GM18909 (cell line): ENCODE measurements at regions not wholly inside any gene's neighbourhood (a gene's known extent, or its start where the extent isn't known, plus 50 kb on each side); places are given as distances from the start of the nearest gene placed in this dataset.

Experiments used
- ATAC-seq: cut with Tn5 transposase; IDR thresholded peaks from one replicate; pipeline ENCODE4 v1.9.1; 2021; ENCODE audit warnings: mild to moderate bottlenecking; ENCODE audit not compliant: unreplicated experiment, poor library complexity

- no peak for ATAC-seq
Observed at GRCh38 chr18:78836838-78837237, 142.8 kb upstream of the SALL3 start.

- ATAC-seq, result no peak
Observed at GRCh38 chr18:78837754-78838153, 141.9 kb upstream of the SALL3 start.

- no peak for ATAC-seq
Observed at GRCh38 chr18:78838183-78838582, 141.4 kb upstream of the SALL3 start.

- ATAC-seq, result no peak
Observed at GRCh38 chr18:78849046-78849445, 130.6 kb upstream of the SALL3 start.

GRCh38 chr18:78849458-78849857, 130.2 kb upstream of the SALL3 start:
- no peak for ATAC-seq

GRCh38 chr18:78853341-78853740, 126.3 kb upstream of the SALL3 start:
- no peak for ATAC-seq

- no peak for ATAC-seq
Observed at GRCh38 chr18:78855188-78855587, 124.4 kb upstream of the SALL3 start.

GRCh38 chr18:78856569-78857313, 122.9 kb upstream of the SALL3 start:
- ATAC-seq, result no peak

- no peak for ATAC-seq
Observed at GRCh38 chr18:78857314-78858150, 122.1 kb upstream of the SALL3 start.

GRCh38 chr18:78859686-78860085, 119.9 kb upstream of the SALL3 start:
- no peak for ATAC-seq

- ATAC-seq, result no peak
Observed at GRCh38 chr18:78860117-78860516, 119.5 kb upstream of the SALL3 start.

- ATAC-seq, result no peak
Observed at GRCh38 chr18:78861116-78861515, 118.5 kb upstream of the SALL3 start.

GRCh38 chr18:78861706-78862105, 117.9 kb upstream of the SALL3 start:
- no peak for ATAC-seq

- ATAC-seq, result no peak
Observed at GRCh38 chr18:78862395-78862794, 117.2 kb upstream of the SALL3 start.

GRCh38 chr18:78865056-78865598, 114.5 kb upstream of the SALL3 start:
- ATAC-seq, result no peak

GRCh38 chr18:78865771-78866310, 113.8 kb upstream of the SALL3 start:
- no peak for ATAC-seq

- ATAC-seq, result no peak
Observed at GRCh38 chr18:78867131-78867530, 112.5 kb upstream of the SALL3 start.

- ATAC-seq, result no peak
Observed at GRCh38 chr18:78868330-78869316, 111.0 kb upstream of the SALL3 start.

- no peak for ATAC-seq
Observed at GRCh38 chr18:78871618-78872017, 108.0 kb upstream of the SALL3 start.

- no peak for ATAC-seq
Observed at GRCh38 chr18:78873926-78874500, 105.6 kb upstream of the SALL3 start.
